Vagina (tissue), 2 donors: ENCODE measurements at regions not wholly inside any gene's neighbourhood (a gene's known extent, or its start where the extent isn't known, plus 50 kb on each side); places are given as distances from the start of the nearest gene placed in this dataset.

Source experiments
- CTCF ChIP-seq, 3 experiments: fragments of 450-650 bp in 2 of 3; fragments of 200-600 bp in 1 of 3; sonication (generic) in 1 of 3; IDR thresholded peaks; one replicate each; pipeline ENCODE4 v1.5.1; 2017 to 2019; ENCODE audit warnings: antibody characterized with exemption in 3 of 3, mild to moderate bottlenecking in 2 of 3, moderate library complexity in 2 of 3
- POLR2AphosphoS5 ChIP-seq, 2 donors: sonication (generic); formaldehyde crosslinking; IDR thresholded peaks; one replicate each; pipeline ENCODE4 v1.9.0; 2017; ENCODE audit warnings: antibody characterized with exemption in 2 of 2, mild to moderate bottlenecking in 2 of 2, low read depth in 1 of 2; ENCODE audit not compliant: insufficient read depth in 1 of 2

DNA sequence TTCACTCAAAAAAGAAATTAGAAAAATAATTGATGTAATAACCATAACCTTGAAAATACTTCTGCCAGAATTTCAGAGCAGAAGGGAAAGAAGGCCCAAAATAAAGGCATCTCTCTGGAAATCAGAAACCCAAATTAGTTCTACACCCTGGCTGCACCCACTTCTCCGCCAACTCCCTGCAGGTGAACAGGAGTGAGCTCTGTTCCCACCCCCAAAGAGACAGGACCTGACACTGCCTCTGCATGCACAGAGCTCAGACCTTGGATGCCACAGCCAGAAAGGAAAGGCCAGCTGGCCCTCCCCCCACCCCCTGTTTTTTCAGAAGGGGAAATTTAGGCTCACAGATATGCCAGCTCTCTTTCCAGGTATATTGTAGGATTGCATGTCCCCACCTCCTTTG lies 228.2 kb downstream of the BCL11B start:
- TF ChIP-seq CTCF (IDR thresholded peaks at IDR 0.05), result no peak
- TF ChIP-seq POLR2AphosphoS5 (IDR thresholded peaks at IDR 0.05; ENCODE audit: insufficient read depth in 1 of 2, low read depth in 1 of 2), result no peak
